MM.1S (cell line): ENCODE measurements at regions not wholly inside any gene's neighbourhood (a gene's known extent, or its start where the extent isn't known, plus 50 kb on each side); places are given as distances from the start of the nearest gene placed in this dataset.

Experiments
- DNase-seq: peaks from one replicate; pipeline ENCODE4 v3.0.0-alpha.2; 2015
- H2AFZ ChIP-seq: fragments of 300-600 bp; sonication (generic); 2 replicates; pipeline ENCODE4 v1.6.0; 2016; ENCODE audit warnings: antibody characterized with exemption, low read length
- H3F3A ChIP-seq: fragments of 300-600 bp; sonication (generic); 2 replicates; pipeline ENCODE4 v1.6.1; 2016; ENCODE audit warnings: mild to moderate bottlenecking, antibody characterized with exemption, low read length, moderate library complexity, mixed read lengths; ENCODE audit not compliant: insufficient read depth
- H3K27ac ChIP-seq: fragments of 300-600 bp; sonication (generic); 2 replicates; pipeline ENCODE4 v1.5.1; 2016; ENCODE audit warnings: mild to moderate bottlenecking, low read length
- H3K27me3 ChIP-seq: fragments of 300-600 bp; sonication (generic); replicated peaks from 2 replicates; pipeline ENCODE4 v1.6.0; 2016; ENCODE audit warnings: low read length; ENCODE audit not compliant: insufficient read depth
- H3K36me3 ChIP-seq: fragments of 300-600 bp; sonication (generic); replicated peaks from 2 replicates; pipeline ENCODE4 v1.6.1; 2016; ENCODE audit warnings: mild to moderate bottlenecking, low read length, mixed read lengths; ENCODE audit not compliant: insufficient read depth
- H3K4me1 ChIP-seq: fragments of 300-600 bp; sonication (generic); 2 replicates; pipeline ENCODE4 v1.6.1; 2016; ENCODE audit warnings: low read length, mixed read lengths
- H3K4me2 ChIP-seq: fragments of 300-600 bp; sonication (generic); 2 replicates; pipeline ENCODE4 v1.6.0; 2016; ENCODE audit warnings: low read depth, low read length
- H3K4me3 ChIP-seq: fragments of 300-600 bp; sonication (generic); 2 replicates; pipeline ENCODE4 v1.5.1; 2016; ENCODE audit warnings: low read length, mixed read lengths
- H3K79me2 ChIP-seq: fragments of 300-600 bp; sonication (generic); 2 replicates; pipeline ENCODE4 v1.6.1; 2016; ENCODE audit warnings: mixed run types, low read length, mixed read lengths
- H3K9ac ChIP-seq: fragments of 300-600 bp; sonication (generic); 2 replicates; pipeline ENCODE4 v1.6.1; 2016; ENCODE audit warnings: low read length, mixed read lengths
- H3K9me2 ChIP-seq: fragments of 300-600 bp; sonication (generic); replicated peaks from 2 replicates; pipeline ENCODE4 v1.6.1; 2016; ENCODE audit warnings: mild to moderate bottlenecking, low read length, mixed read lengths; ENCODE audit not compliant: insufficient read depth
- H3K9me3 ChIP-seq: fragments of 300-600 bp; sonication (generic); replicated peaks from 2 replicates; pipeline ENCODE4 v1.6.1; 2016; ENCODE audit warnings: mild to moderate bottlenecking, low read length, mixed read lengths; ENCODE audit not compliant: insufficient read depth
- H4K20me1 ChIP-seq: fragments of 300-600 bp; sonication (generic); 2 replicates; pipeline ENCODE4 v1.6.1; 2016; ENCODE audit warnings: mild to moderate bottlenecking, low read length, moderate library complexity, mixed read lengths; ENCODE audit not compliant: insufficient read depth
- EZH2 ChIP-seq: fragments of 300-600 bp; sonication (generic); optimal IDR thresholded peaks from 2 replicates; pipeline ENCODE3; 2017; ENCODE audit warnings: low read depth, mild to moderate bottlenecking, antibody characterized with exemption, low read length, mixed read lengths
- EZH2phosphoT487 ChIP-seq: fragments of 300-600 bp; sonication (generic); IDR thresholded peaks from 2 replicates; pipeline ENCODE4 v1.6.1; 2018; ENCODE audit warnings: antibody characterized with exemption, low read length
- TF ChIP-seq, protein P1 (sequence below): fragments of 300-600 bp; sonication (generic); IDR thresholded peaks from 2 replicates; pipeline ENCODE4 v1.5.1; 2016; ENCODE audit warnings: antibody characterized with exemption, low read length, mixed read lengths

DNA sequence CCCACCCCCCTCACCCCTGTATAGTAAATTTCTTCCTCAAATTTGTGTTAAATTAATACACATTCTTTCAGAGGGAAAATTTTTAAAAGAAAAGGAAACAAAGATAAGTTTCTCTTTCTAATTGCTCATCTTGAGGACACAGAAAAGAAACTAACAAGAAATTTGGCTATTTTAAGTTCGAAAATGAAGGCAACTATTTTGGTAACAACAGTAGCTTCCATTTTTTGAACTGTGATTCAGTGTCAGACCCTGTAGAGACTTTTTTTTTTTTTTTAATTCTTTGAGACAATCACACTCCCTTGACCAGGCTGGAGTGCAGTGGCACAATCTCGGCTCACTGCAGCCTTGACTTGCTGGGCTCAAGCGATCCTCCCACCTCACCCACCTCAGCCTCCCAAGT, 194.9 kb downstream of the SS18 start:
- Histone ChIP-seq H2AFZ (peak overlapping the region; percentile 59), H3F3A (peaks cover 7% of the 10 kb centered on the region; the same call in 1 of the 2 replicates), H3K27me3 (no peaks in the 10 kb centered on the region), H3K4me2 (peak overlapping the region; percentile 44), H3K36me3 (no peaks in the 10 kb centered on the region), H3K4me3 (peak overlapping the region; percentile 33; the same call in 1 of the 2 replicates), H3K9me2 (no peaks in the 10 kb centered on the region), H3K4me1 (peaks cover 15% of the 10 kb centered on the region), H3K27ac (peak overlapping the region; percentile 33; the same call in 1 of the 2 replicates), H3K9ac (peak overlapping the region; percentile 16; the same call in 1 of the 2 replicates), H4K20me1 (no peaks in the 10 kb centered on the region), H3K79me2 (no peaks in the 10 kb centered on the region), H3K9me3 (no peaks in the 10 kb centered on the region)
- no peak for TF ChIP-seq EZH2phosphoT487
- TF ChIP-seq EZH2, result no peak
- TF ChIP-seq, protein P1, sequence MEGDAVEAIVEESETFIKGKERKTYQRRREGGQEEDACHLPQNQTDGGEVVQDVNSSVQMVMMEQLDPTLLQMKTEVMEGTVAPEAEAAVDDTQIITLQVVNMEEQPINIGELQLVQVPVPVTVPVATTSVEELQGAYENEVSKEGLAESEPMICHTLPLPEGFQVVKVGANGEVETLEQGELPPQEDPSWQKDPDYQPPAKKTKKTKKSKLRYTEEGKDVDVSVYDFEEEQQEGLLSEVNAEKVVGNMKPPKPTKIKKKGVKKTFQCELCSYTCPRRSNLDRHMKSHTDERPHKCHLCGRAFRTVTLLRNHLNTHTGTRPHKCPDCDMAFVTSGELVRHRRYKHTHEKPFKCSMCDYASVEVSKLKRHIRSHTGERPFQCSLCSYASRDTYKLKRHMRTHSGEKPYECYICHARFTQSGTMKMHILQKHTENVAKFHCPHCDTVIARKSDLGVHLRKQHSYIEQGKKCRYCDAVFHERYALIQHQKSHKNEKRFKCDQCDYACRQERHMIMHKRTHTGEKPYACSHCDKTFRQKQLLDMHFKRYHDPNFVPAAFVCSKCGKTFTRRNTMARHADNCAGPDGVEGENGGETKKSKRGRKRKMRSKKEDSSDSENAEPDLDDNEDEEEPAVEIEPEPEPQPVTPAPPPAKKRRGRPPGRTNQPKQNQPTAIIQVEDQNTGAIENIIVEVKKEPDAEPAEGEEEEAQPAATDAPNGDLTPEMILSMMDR, result no peak
- DNase-seq, result peak; percentile 46

DNA sequence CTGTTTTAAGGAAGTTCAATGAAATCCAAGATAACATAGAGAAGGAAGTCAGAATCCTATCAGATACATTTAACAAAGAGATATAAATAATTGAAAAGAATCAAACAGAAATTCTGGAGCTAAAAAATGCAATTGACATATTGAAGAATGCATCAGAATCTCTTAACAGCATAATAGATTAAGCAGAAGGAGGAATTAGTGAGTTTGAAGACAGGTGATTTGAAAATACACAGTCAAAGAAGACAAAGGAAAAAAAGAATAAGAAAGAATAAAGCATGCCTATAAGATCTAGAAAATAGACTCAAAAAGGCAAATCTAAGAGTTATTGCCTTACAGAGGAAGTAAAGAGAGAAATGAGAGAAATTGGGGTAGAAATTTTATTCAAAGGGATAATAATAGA, 204.1 kb downstream of the SS18 start:
- H3K9me2 ChIP-seq, result no peaks in the 10 kb centered on the region
- DNase-seq, result no peak
- TF ChIP-seq, protein P1, result no peak
- TF ChIP-seq EZH2, result no peak
- TF ChIP-seq EZH2phosphoT487, result no peak

DNA sequence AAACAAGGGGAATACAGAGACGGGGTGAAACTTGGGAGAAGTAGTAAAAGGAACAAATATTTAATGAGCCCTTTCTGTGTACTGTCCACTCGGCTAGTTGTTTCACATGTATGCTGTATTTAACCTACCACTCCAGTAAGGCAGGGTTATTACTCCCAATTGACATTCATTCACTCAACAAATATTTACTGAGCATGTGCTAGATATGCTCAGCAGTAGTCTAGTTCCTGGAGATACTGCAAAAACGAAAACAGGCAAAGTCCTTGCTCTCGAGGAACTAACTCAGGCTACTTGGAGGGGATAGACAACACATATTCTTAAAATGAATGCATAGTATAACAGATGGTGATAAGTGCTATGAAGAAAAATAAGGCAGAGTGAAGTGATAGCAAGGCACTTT, 207.3 kb downstream of the SS18 start:
- DNase-seq, result no peak
- Histone ChIP-seq H3K9me3 (no peaks in the 10 kb centered on the region), H2AFZ (no peak overlapping the region), H3K9ac (no peak overlapping the region), H3K4me2 (no peak overlapping the region), H3K27ac (no peak overlapping the region), H3K36me3 (no peaks in the 10 kb centered on the region), H4K20me1 (no peaks in the 10 kb centered on the region), H3F3A (no peaks in the 10 kb centered on the region), H3K79me2 (no peaks in the 10 kb centered on the region), H3K9me2 (no peaks in the 10 kb centered on the region), H3K4me1 (no peaks in the 10 kb centered on the region), H3K27me3 (no peaks in the 10 kb centered on the region), H3K4me3 (no peak overlapping the region)
- TF ChIP-seq, protein P1, result no peak
- no peak for TF ChIP-seq EZH2phosphoT487
- no peak for TF ChIP-seq EZH2

More for the DNA sequence above, 204.1 kb downstream of the SS18 start:
- H3K4me3 ChIP-seq, result no peak overlapping the region
- H3K79me2 ChIP-seq, result no peaks in the 10 kb centered on the region
- H3K9me3 ChIP-seq, result no peaks in the 10 kb centered on the region
- no peak overlapping the region for H3K4me2 ChIP-seq
- no peaks in the 10 kb centered on the region for H3K27me3 ChIP-seq
- H3K27ac ChIP-seq, result no peak overlapping the region
- H3F3A ChIP-seq, result no peaks in the 10 kb centered on the region
- H3K36me3 ChIP-seq, result no peaks in the 10 kb centered on the region
- no peak overlapping the region for H2AFZ ChIP-seq
- H3K4me1 ChIP-seq, result no peaks in the 10 kb centered on the region
- no peak overlapping the region for H3K9ac ChIP-seq
- H4K20me1 ChIP-seq, result no peaks in the 10 kb centered on the region
